NCI-H1417 (cell line): ENCODE measurements at regions not wholly inside any gene's neighbourhood (a gene's known extent, or its start where the extent isn't known, plus 50 kb on each side); places are given as distances from the start of the nearest gene placed in this dataset.
A peak's percentile ranks its signal among the peaks of the same experiment; 100 is the strongest.
"Not testable (repeated sequence)": the region's sequence is repeated elsewhere in the genome, so short reads cannot be mapped to it uniquely, and the experiment has no call there.

Experiments
- DNase-seq, 3 experiments: peaks; one replicate each; lab custom pipeline; 2025; lab: John Stamatoyannopoulos, UW

GRCh38 chr21:32823296-32823695 is 51.7 kb upstream of the PAXBP1 start:
- not testable (repeated sequence) for DNase-seq

GRCh38 chr21:32824950-32825349 is 53.4 kb upstream of the PAXBP1 start:
- no peak for DNase-seq

GRCh38 chr21:32826329-32827167 is 55.0 kb upstream of the PAXBP1 start:
- DNase-seq, result peak; percentile 25 to 82 (median 52)

GRCh38 chr21:32828908-32829307 is 57.4 kb upstream of the PAXBP1 start:
- DNase-seq, result no peak

- no peak for DNase-seq
Observed at GRCh38 chr21:32829504-32829903, 57.9 kb upstream of the PAXBP1 start.

- not testable (repeated sequence) for DNase-seq
Observed at GRCh38 chr21:32831779-32832178, 60.2 kb upstream of the PAXBP1 start.

- DNase-seq, result no peak
Observed at GRCh38 chr21:32834211-32834915, 62.8 kb upstream of the PAXBP1 start.

- no peak for DNase-seq
Observed at GRCh38 chr21:32834916-32835235, 63.3 kb upstream of the PAXBP1 start.

GRCh38 chr21:32842146-32842545 is 70.6 kb upstream of the PAXBP1 start:
- DNase-seq, result no peak

GRCh38 chr21:32843561-32843960 is 72.0 kb upstream of the PAXBP1 start:
- no peak for DNase-seq

GRCh38 chr21:32844076-32844475 is 72.5 kb upstream of the PAXBP1 start:
- DNase-seq, result no peak

- peak in 2 of 3 experiments; percentile 18 to 65 for DNase-seq
Observed at GRCh38 chr21:32844653-32845436, 73.3 kb upstream of the PAXBP1 start.

- DNase-seq, result no peak
Observed at GRCh38 chr21:32858628-32859027, 87.1 kb upstream of the PAXBP1 start.

- DNase-seq, result no peak
Observed at GRCh38 chr21:32860399-32860798, 88.8 kb upstream of the PAXBP1 start.

GRCh38 chr21:32861866-32862265 is 90.3 kb upstream of the PAXBP1 start:
- DNase-seq, result no peak

GRCh38 chr21:32867597-32867996 is 96.0 kb upstream of the PAXBP1 start:
- no peak for DNase-seq

- DNase-seq, result no peak
Observed at GRCh38 chr21:32868631-32869454, 97.3 kb upstream of the PAXBP1 start.

- no peak for DNase-seq
Observed at GRCh38 chr21:32869459-32869858, 97.9 kb upstream of the PAXBP1 start.

GRCh38 chr21:32876426-32876825 is 104.9 kb upstream of the PAXBP1 start:
- no peak for DNase-seq

- not testable (repeated sequence) for DNase-seq
Observed at GRCh38 chr21:32877888-32878287, 106.3 kb upstream of the PAXBP1 start.

GRCh38 chr21:32878661-32879060 is 107.1 kb upstream of the PAXBP1 start:
- DNase-seq, result no peak

- DNase-seq, result no peak
Observed at GRCh38 chr21:32881458-32881857, 109.9 kb upstream of the PAXBP1 start.
